SK-N-SH (cell line): ENCODE measurements at regions not wholly inside any gene's neighbourhood (a gene's known extent, or its start where the extent isn't known, plus 50 kb on each side); places are given as distances from the start of the nearest gene placed in this dataset.

Experiments used
- CTCF ChIA-PET: fragments of 300-600, 350-600 bp; formaldehyde crosslinking; extraction: SDS; loops from one replicate; lab custom pipeline; 2021; lab: Yijun Ruan, JAX
- POLR2A ChIA-PET: fragments of 350-600 bp; sonication (Branson Sonifier 250); formaldehyde crosslinking; extraction: SDS; loops from one replicate; lab custom pipeline; 2020; ENCODE audit warnings: antibody characterized with exemption, inconsistent platforms; lab: Yijun Ruan, JAX
- DNase-seq: peaks from one replicate; pipeline ENCODE4 v3.0.0; 2012
- H2AFZ ChIP-seq: fragments of 200-600 bp; sonication (generic); 2 replicates; pipeline ENCODE4 v1.8.1; 2016; ENCODE audit warnings: antibody characterized with exemption, mild to moderate bottlenecking, low read depth
- H3F3A ChIP-seq: fragments of 200-600 bp; sonication (generic); replicated peaks from 2 replicates; pipeline ENCODE3; 2016; ENCODE audit warnings: antibody characterized with exemption, mild to moderate bottlenecking; ENCODE audit not compliant: insufficient read depth
- H3K27ac ChIP-seq, 2 experiments: fragments of 200-500 bp in 1 of 2; fragments of 200-600 bp in 1 of 2; sonication (Bioruptor generic) in 1 of 2; sonication (generic), shearing (Covaris generic) in 1 of 2; 2 replicates each; pipeline versions ENCODE4 v1.5.1 to v1.6.1; 2014 to 2016; ENCODE audit warnings: low read depth in 2 of 2, inconsistent platforms in 1 of 2, low read length in 1 of 2, mild to moderate bottlenecking in 1 of 2, mixed read lengths in 1 of 2
- H3K27me3 ChIP-seq: fragments of 200-600 bp; sonication (generic), shearing (Covaris generic); 2 replicates; pipeline ENCODE4 v1.6.1; 2016; ENCODE audit warnings: mixed run types; ENCODE audit not compliant: insufficient read depth
- H3K36me3 ChIP-seq, 2 experiments: fragments of 200-500 bp in 1 of 2; fragments of 200-600 bp in 1 of 2; sonication (Bioruptor generic) in 1 of 2; sonication (generic) in 1 of 2; replicated peaks in 1 of 2; 2 replicates each; pipeline versions ENCODE3 to v1.5.1; 2014 to 2016; ENCODE audit warnings: low read length in 1 of 2, mild to moderate bottlenecking in 1 of 2; ENCODE audit not compliant: insufficient read depth in 2 of 2, control insufficient read depth in 1 of 2
- H3K4me1 ChIP-seq, 2 experiments: fragments of 200-500 bp in 1 of 2; fragments of 200-600 bp in 1 of 2; sonication (Bioruptor generic) in 1 of 2; sonication (generic), shearing (Covaris generic) in 1 of 2; 2 replicates each; pipeline versions ENCODE4 v1.5.1 to v1.6.1; 2014 to 2016; ENCODE audit warnings: low read depth in 1 of 2, low read length in 1 of 2, mixed run types in 1 of 2; ENCODE audit not compliant: insufficient read depth in 2 of 2, control insufficient read depth in 1 of 2
- H3K4me2 ChIP-seq: fragments of 200-600 bp; sonication (generic), shearing (Covaris generic); 2 replicates; pipeline ENCODE4 v1.6.1; 2017; ENCODE audit warnings: mixed run types
- H3K4me3 ChIP-seq, 2 experiments: fragments of 200-500 bp in 1 of 2; fragments of 200-600 bp in 1 of 2; sonication (Bioruptor generic) in 1 of 2; sonication (generic), shearing (Covaris generic) in 1 of 2; 2 replicates each; pipeline versions ENCODE4 v1.5.1 to v1.8.1; 2014 to 2016; ENCODE audit warnings: low read depth in 2 of 2, inconsistent platforms in 1 of 2, low read length in 1 of 2, mild to moderate bottlenecking in 1 of 2, mixed read lengths in 1 of 2, moderate library complexity in 1 of 2
- H3K79me2 ChIP-seq: fragments of 200-600 bp; sonication (generic); 2 replicates; pipeline ENCODE4 v1.8.1; 2017; ENCODE audit warnings: mild to moderate bottlenecking; ENCODE audit not compliant: insufficient read depth
- H3K9ac ChIP-seq: fragments of 200-600 bp; sonication (generic); 2 replicates; pipeline ENCODE4 v1.6.1; 2017; ENCODE audit warnings: mixed run types
- H3K9me2 ChIP-seq: fragments of 200-600 bp; sonication (generic); 2 replicates; pipeline ENCODE4 v1.6.1; 2017; ENCODE audit warnings: mixed run types
- H3K9me3 ChIP-seq: fragments of 200-600 bp; sonication (generic); 2 replicates; pipeline ENCODE4 v1.6.1; 2017; ENCODE audit warnings: mixed run types, mild to moderate bottlenecking, moderate library complexity
- H4K20me1 ChIP-seq: fragments of 200-600 bp; sonication (generic); 2 replicates; pipeline ENCODE4 v1.6.1; 2017; ENCODE audit warnings: mild to moderate bottlenecking, mixed run types; ENCODE audit not compliant: insufficient read depth
- ELF1 ChIP-seq: IDR thresholded peaks from 2 replicates; pipeline ENCODE4 v1.4.0; 2012
- EP300 ChIP-seq, 2 experiments: IDR thresholded peaks; 2 replicates each; pipeline versions ENCODE4 v1.4.0 to v1.6.1; 2012; ENCODE audit warnings: borderline replicate concordance in 1 of 2, low read depth in 1 of 2, low read length in 1 of 2
- EZH2phosphoT487 ChIP-seq: fragments of 200-600 bp; sonication (generic); IDR thresholded peaks from 2 replicates; pipeline ENCODE4 v1.6.1; 2017; ENCODE audit warnings: low read depth, mixed run types, mild to moderate bottlenecking, antibody characterized with exemption, moderate library complexity, borderline replicate concordance
- FOSL2 ChIP-seq: IDR thresholded peaks from 2 replicates; pipeline ENCODE4 v1.4.0; 2012; ENCODE audit warnings: low read depth, mild to moderate bottlenecking, moderate library complexity, borderline replicate concordance
- FOXJ3 ChIP-seq: sonication (generic); formaldehyde crosslinking; IDR thresholded peaks from 2 replicates; pipeline ENCODE4 v1.5.1; 2020; ENCODE audit warnings: mild to moderate bottlenecking, missing genetic modification reagents
- FOXM1 ChIP-seq: IDR thresholded peaks from 2 replicates; pipeline ENCODE4 v1.4.0; 2012; ENCODE audit warnings: low read depth, mild to moderate bottlenecking
- GABPA ChIP-seq: IDR thresholded peaks from 2 replicates; pipeline ENCODE4 v1.4.0; 2012; ENCODE audit warnings: low read depth, mild to moderate bottlenecking
- JUND ChIP-seq: IDR thresholded peaks from 2 replicates; pipeline ENCODE4 v1.4.0; 2012
- MEF2A ChIP-seq: IDR thresholded peaks from 2 replicates; pipeline ENCODE4 v1.4.0; 2012; ENCODE audit warnings: low read depth, borderline replicate concordance
- NRF1 ChIP-seq: IDR thresholded peaks from 2 replicates; pipeline ENCODE4 v1.6.1; 2012; ENCODE audit warnings: low read depth, mild to moderate bottlenecking, low read length
- POLR2AphosphoS5 ChIP-seq: IDR thresholded peaks from 2 replicates; pipeline ENCODE4 v1.6.1; 2012; ENCODE audit warnings: low read depth, low read length
- RAD21 ChIP-seq: IDR thresholded peaks from 2 replicates; pipeline ENCODE4 v1.6.1; 2012; ENCODE audit warnings: mild to moderate bottlenecking, low read length
- WGBS: methylation state at CpG from one replicate; pipeline ENCODE4 v1.1.6; 2017; ENCODE audit warnings: low lambda C conversion rate; 5-methylcytosine and 5-hydroxymethylcytosine counted together
- TF ChIP-seq, protein P1 (sequence below): IDR thresholded peaks from 2 replicates; pipeline ENCODE4 v1.4.0; 2012; ENCODE audit warnings: low read depth, borderline replicate concordance
- TF ChIP-seq, protein P2 (sequence below): IDR thresholded peaks from 2 replicates; pipeline ENCODE4; 2012
- TF ChIP-seq, protein P3 (sequence below): IDR thresholded peaks from 2 replicates; pipeline ENCODE4 v1.4.0; 2012; ENCODE audit warnings: low read depth, borderline replicate concordance
- TF ChIP-seq, protein P4 (sequence below): IDR thresholded peaks from 2 replicates; pipeline ENCODE4 v1.6.1; 2012; ENCODE audit warnings: mild to moderate bottlenecking, low read depth, low read length, moderate library complexity
- TF ChIP-seq, protein P5 (sequence below): fragments of 150-350 bp; IDR thresholded peaks from 2 replicates; pipeline ENCODE4 v1.6.1; 2016; ENCODE audit warnings: mild to moderate bottlenecking, low read depth, low read length

DNA sequence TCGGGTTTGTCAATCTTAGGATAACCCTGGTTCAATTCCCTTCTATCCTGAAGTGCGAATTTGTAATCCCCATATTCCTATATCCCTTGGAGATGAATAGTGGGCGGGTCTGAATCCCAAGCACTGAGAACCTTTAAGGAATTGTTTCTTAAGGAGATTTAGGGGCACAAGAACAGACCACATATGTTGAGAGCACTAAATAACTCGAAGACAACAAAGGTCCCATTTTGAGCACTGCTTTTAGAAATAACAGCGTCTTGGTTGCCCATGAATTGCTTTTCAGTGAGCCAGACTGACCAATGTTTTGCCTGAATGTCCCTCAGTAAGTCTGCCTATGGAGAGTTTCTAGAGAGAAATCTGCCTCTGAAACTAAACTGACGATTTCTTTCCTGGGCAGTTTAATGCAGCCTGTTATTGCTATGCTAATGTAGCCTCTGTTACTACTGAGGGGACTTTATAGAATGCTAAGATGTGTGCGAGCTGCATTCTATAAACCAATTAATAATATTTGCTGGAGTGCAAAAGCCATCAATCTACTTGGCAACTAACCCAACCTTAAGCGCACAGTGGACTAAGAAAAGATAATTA is 445.0 kb upstream of the DMAC1 start:
- POLR2A ChIA-PET, result no interaction called here
- Histone ChIP-seq H3K79me2 (no peaks in the 10 kb centered on the region), H3F3A (no peaks in the 10 kb centered on the region), H3K9me2 (no peaks in the 10 kb centered on the region), H3K36me3 (no peaks in the 10 kb centered on the region), H3K4me1 (no peaks in the 10 kb centered on the region), H4K20me1 (no peaks in the 10 kb centered on the region), H3K27ac (no peak overlapping the region), H3K4me2 (no peak overlapping the region), H3K4me3 (no peak overlapping the region), H3K9me3 (no peaks in the 10 kb centered on the region), H3K9ac (no peak overlapping the region), H3K27me3 (no peaks in the 10 kb centered on the region), H2AFZ (no peak overlapping the region)
- CTCF ChIA-PET, result no interaction called here
- no peak for TF ChIP-seq FOXM1
- TF ChIP-seq, protein P1, sequence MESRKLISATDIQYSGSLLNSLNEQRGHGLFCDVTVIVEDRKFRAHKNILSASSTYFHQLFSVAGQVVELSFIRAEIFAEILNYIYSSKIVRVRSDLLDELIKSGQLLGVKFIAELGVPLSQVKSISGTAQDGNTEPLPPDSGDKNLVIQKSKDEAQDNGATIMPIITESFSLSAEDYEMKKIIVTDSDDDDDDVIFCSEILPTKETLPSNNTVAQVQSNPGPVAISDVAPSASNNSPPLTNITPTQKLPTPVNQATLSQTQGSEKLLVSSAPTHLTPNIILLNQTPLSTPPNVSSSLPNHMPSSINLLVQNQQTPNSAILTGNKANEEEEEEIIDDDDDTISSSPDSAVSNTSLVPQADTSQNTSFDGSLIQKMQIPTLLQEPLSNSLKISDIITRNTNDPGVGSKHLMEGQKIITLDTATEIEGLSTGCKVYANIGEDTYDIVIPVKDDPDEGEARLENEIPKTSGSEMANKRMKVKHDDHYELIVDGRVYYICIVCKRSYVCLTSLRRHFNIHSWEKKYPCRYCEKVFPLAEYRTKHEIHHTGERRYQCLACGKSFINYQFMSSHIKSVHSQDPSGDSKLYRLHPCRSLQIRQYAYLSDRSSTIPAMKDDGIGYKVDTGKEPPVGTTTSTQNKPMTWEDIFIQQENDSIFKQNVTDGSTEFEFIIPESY, result no peak
- TF ChIP-seq EP300 (IDR thresholded peaks at IDR 0.05; ENCODE audit: borderline replicate concordance in 1 of 2, low read depth in 1 of 2, low read length in 1 of 2), result no peak
- TF ChIP-seq, protein P2, sequence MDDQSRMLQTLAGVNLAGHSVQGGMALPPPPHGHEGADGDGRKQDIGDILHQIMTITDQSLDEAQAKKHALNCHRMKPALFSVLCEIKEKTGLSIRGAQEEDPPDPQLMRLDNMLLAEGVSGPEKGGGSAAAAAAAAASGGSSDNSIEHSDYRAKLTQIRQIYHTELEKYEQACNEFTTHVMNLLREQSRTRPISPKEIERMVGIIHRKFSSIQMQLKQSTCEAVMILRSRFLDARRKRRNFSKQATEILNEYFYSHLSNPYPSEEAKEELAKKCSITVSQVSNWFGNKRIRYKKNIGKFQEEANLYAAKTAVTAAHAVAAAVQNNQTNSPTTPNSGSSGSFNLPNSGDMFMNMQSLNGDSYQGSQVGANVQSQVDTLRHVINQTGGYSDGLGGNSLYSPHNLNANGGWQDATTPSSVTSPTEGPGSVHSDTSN, result no peak
- no peak for TF ChIP-seq GABPA
- no peak for TF ChIP-seq ELF1
- no peak for TF ChIP-seq POLR2AphosphoS5
- TF ChIP-seq, protein P3, sequence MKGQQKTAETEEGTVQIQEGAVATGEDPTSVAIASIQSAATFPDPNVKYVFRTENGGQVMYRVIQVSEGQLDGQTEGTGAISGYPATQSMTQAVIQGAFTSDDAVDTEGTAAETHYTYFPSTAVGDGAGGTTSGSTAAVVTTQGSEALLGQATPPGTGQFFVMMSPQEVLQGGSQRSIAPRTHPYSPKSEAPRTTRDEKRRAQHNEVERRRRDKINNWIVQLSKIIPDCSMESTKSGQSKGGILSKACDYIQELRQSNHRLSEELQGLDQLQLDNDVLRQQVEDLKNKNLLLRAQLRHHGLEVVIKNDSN, result no peak
- DNase-seq, result no peak
- WGBS, result 40% methylated on average over 8 of the region's 8 CpGs

DNA sequence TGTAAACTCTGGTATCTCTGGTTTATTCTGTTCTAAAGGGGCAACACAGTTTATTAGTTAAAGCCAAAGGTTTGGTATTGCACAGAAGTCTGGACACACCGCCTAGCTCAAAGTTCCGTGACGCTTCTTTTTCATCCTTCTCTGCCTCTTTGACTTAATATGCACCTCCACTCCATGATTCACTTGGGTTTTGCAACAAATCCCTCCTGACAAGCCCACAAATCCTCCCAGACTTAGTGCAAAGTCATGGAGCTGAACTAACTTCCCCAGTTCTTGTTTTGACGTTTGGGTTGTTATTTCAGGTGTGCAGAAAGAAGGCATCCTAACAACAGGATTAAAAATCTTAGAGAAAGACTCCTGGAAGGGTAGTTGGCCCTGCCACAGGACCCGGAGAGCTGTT is 441.6 kb upstream of the DMAC1 start:
- no peaks in the 10 kb centered on the region for H3K27me3 ChIP-seq
- H3K36me3 ChIP-seq, result no peaks in the 10 kb centered on the region
- no peaks in the 10 kb centered on the region for H3F3A ChIP-seq
- no peaks in the 10 kb centered on the region for H4K20me1 ChIP-seq
- H3K9me3 ChIP-seq, result no peaks in the 10 kb centered on the region
- ChIA-PET POLR2A (no interaction called here), CTCF (no interaction called here)
- H3K79me2 ChIP-seq, result no peaks in the 10 kb centered on the region
- no peak for DNase-seq
- H3K4me1 ChIP-seq, result no peaks in the 10 kb centered on the region
- no peaks in the 10 kb centered on the region for H3K9me2 ChIP-seq
- H3K4me3 ChIP-seq, result no peak overlapping the region
- H3K4me2 ChIP-seq, result no peak overlapping the region
- 69% methylated on average over 5 of the region's 5 CpGs for WGBS
- TF ChIP-seq FOXJ3 (no peak), EP300 (IDR thresholded peaks at IDR 0.05; ENCODE audit: borderline replicate concordance in 1 of 2, low read depth in 1 of 2, low read length in 1 of 2) (no peak), EZH2phosphoT487 (no peak), RAD21 (no peak), NRF1 (no peak), MEF2A (no peak), FOSL2 (no peak), JUND (no peak)
- TF ChIP-seq, protein P4, sequence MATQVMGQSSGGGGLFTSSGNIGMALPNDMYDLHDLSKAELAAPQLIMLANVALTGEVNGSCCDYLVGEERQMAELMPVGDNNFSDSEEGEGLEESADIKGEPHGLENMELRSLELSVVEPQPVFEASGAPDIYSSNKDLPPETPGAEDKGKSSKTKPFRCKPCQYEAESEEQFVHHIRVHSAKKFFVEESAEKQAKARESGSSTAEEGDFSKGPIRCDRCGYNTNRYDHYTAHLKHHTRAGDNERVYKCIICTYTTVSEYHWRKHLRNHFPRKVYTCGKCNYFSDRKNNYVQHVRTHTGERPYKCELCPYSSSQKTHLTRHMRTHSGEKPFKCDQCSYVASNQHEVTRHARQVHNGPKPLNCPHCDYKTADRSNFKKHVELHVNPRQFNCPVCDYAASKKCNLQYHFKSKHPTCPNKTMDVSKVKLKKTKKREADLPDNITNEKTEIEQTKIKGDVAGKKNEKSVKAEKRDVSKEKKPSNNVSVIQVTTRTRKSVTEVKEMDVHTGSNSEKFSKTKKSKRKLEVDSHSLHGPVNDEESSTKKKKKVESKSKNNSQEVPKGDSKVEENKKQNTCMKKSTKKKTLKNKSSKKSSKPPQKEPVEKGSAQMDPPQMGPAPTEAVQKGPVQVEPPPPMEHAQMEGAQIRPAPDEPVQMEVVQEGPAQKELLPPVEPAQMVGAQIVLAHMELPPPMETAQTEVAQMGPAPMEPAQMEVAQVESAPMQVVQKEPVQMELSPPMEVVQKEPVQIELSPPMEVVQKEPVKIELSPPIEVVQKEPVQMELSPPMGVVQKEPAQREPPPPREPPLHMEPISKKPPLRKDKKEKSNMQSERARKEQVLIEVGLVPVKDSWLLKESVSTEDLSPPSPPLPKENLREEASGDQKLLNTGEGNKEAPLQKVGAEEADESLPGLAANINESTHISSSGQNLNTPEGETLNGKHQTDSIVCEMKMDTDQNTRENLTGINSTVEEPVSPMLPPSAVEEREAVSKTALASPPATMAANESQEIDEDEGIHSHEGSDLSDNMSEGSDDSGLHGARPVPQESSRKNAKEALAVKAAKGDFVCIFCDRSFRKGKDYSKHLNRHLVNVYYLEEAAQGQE, result no peak
- TF ChIP-seq, protein P5, sequence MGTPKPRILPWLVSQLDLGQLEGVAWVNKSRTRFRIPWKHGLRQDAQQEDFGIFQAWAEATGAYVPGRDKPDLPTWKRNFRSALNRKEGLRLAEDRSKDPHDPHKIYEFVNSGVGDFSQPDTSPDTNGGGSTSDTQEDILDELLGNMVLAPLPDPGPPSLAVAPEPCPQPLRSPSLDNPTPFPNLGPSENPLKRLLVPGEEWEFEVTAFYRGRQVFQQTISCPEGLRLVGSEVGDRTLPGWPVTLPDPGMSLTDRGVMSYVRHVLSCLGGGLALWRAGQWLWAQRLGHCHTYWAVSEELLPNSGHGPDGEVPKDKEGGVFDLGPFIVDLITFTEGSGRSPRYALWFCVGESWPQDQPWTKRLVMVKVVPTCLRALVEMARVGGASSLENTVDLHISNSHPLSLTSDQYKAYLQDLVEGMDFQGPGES, result no peak
- no peak overlapping the region for H3K9ac ChIP-seq
- no peak overlapping the region for H2AFZ ChIP-seq
- no peak overlapping the region for H3K27ac ChIP-seq
